Psoas muscle (tissue), 7 donors: ENCODE measurements at regions not wholly inside any gene's neighbourhood (a gene's known extent, or its start where the extent isn't known, plus 50 kb on each side); places are given as distances from the start of the nearest gene placed in this dataset.

Source experiments
- ATAC-seq, 4 donors: fragments of 200-7000 bp; cut with Tn5 transposase; one replicate each; pipeline ENCODE4 v1.9.1; 2020; ENCODE audit warnings: moderate library complexity in 3 of 4, mild to moderate bottlenecking in 2 of 4
- DNase-seq, 2 donors: peaks; one replicate each; pipeline ENCODE4 v3.0.0-alpha.2; 2020
- H3K27ac ChIP-seq: fragments of 200-600 bp; one replicate; pipeline ENCODE4 v1.8.0; 2022
- H3K27me3 ChIP-seq, 3 donors: fragments of 200-600 bp in 1 of 3; one replicate each; pipeline versions ENCODE4 v1.6.1 to v1.8.0; 2013 to 2022; ENCODE audit warnings: low read length in 2 of 3, mild to moderate bottlenecking in 2 of 3, moderate library complexity in 1 of 3; ENCODE audit not compliant: insufficient read depth in 3 of 3
- H3K36me3 ChIP-seq, 2 donors: fragments of 200-600 bp in 1 of 2; one replicate each; pipeline versions ENCODE4 v1.6.1 to v1.8.0; 2013 to 2022; ENCODE audit warnings: low read depth in 1 of 2, mild to moderate bottlenecking in 1 of 2, moderate library complexity in 1 of 2; ENCODE audit not compliant: insufficient read depth in 1 of 2
- H3K4me1 ChIP-seq: fragments of 200-600 bp; one replicate; pipeline ENCODE4 v1.8.0; 2022
- H3K4me3 ChIP-seq: fragments of 200-600 bp; one replicate; pipeline ENCODE4 v1.8.0; 2022; ENCODE audit warnings: mild to moderate bottlenecking
- H3K9me3 ChIP-seq: fragments of 200-600 bp; one replicate; pipeline ENCODE4 v1.8.0; 2022
- CTCF ChIP-seq: fragments of 200-600 bp; IDR thresholded peaks from one replicate; pipeline ENCODE4 v1.8.0; 2022; ENCODE audit warnings: antibody characterized with exemption
- WGBS, 3 donors: extraction: QIAGEN DNeasy Blood & Tissue Kit; methylation state at CpG; one replicate each; pipeline versions ENCODE4 v1.1.6 to v1.1.7; 2013; 5-methylcytosine and 5-hydroxymethylcytosine counted together
- intact Hi-C, 2 donors: fragments of 100-400 bp; cut with DNase I; formaldehyde crosslinking; loops; one replicate each; pipeline versions ENCODE4 v1.11.0 to v1.14.2; 2022
- donor health status: healthy with polysubstance abuse.
- donor health status: DM: no; HTN: no; CAD: no; lungs with moderate emphysema.
- donor health status: Bipolar disorder and iron deficiency.
- donor health status: healthy.
- donor health status: DM: yes; HTN: yes; CAD: no.
- donor health status: DM: no; HTN: no; CAD: no.
- donor health status: DM: yes; HTN: yes; CAD: no.

- DNase-seq (no peak), ATAC-seq (no peak)
- 88 to 94% (median 90%) methylated on average over 4 of the region's 4 CpGs for WGBS, 3 donors
- no peak for TF ChIP-seq CTCF
- Histone ChIP-seq H3K27ac (no peak overlapping the region), H3K27me3 (no peaks in the 10 kb centered on the region), H3K36me3 (no peaks in the 10 kb centered on the region), H3K4me3 (no peak overlapping the region), H3K4me1 (no peaks in the 10 kb centered on the region), H3K9me3 (no peaks in the 10 kb centered on the region)
- intact Hi-C loops, result no loop called here
Observed at GRCh38 chrX:7568597-7568996, 274.4 kb upstream of the VCX start.

GRCh38 chrX:7568130-7568529 lies 274.8 kb upstream of the VCX start:
- no peak for ATAC-seq
- no peaks in the 10 kb centered on the region for H3K4me1 ChIP-seq
- 60 to 72% (median 67%) methylated on average over 3 of the region's 3 CpGs for WGBS, 3 donors
- no peaks in the 10 kb centered on the region for H3K9me3 ChIP-seq
- H3K4me3 ChIP-seq, result no peak overlapping the region
- intact Hi-C loops, result no loop called here
- H3K36me3 ChIP-seq, result no peaks in the 10 kb centered on the region
- no peak for TF ChIP-seq CTCF
- no peak for DNase-seq
- no peaks in the 10 kb centered on the region for H3K27me3 ChIP-seq
- no peak overlapping the region for H3K27ac ChIP-seq

- Histone ChIP-seq H3K4me3 (no peak overlapping the region), H3K9me3 (no peaks in the 10 kb centered on the region), H3K27me3 (no peaks in the 10 kb centered on the region), H3K36me3 (no peaks in the 10 kb centered on the region), H3K27ac (no peak overlapping the region), H3K4me1 (no peaks in the 10 kb centered on the region)
- no peak for ATAC-seq
- no peak for DNase-seq
- intact Hi-C loops, result no loop called here
- no peak for TF ChIP-seq CTCF
- 38 to 59% (median 54%) methylated on average over 2 of the region's 2 CpGs for WGBS, 3 donors
Observed at GRCh38 chrX:7552760-7553159, 290.2 kb upstream of the VCX start.

- H3K36me3 ChIP-seq, result no peaks in the 10 kb centered on the region
- DNase-seq, result no peak
- H3K27ac ChIP-seq, result no peak overlapping the region
- intact Hi-C loops, result no loop called here
- no peak for TF ChIP-seq CTCF
- no peaks in the 10 kb centered on the region for H3K9me3 ChIP-seq
- H3K27me3 ChIP-seq, result no peaks in the 10 kb centered on the region
- H3K4me3 ChIP-seq, result no peak overlapping the region
- no peaks in the 10 kb centered on the region for H3K4me1 ChIP-seq
- no peak for ATAC-seq
- WGBS, 3 donors, result 96 to 99% (median 98%) methylated on average over 17 of the region's 17 CpGs
Observed at GRCh38 chrX:7546551-7547080, 296.4 kb upstream of the VCX start.

GRCh38 chrX:7545564-7545963 lies 297.4 kb upstream of the VCX start:
- DNase-seq (no peak), ATAC-seq (no peak)
- TF ChIP-seq CTCF, result no peak
- Histone ChIP-seq H3K27me3 (no peaks in the 10 kb centered on the region), H3K4me3 (no peak overlapping the region), H3K4me1 (no peaks in the 10 kb centered on the region), H3K36me3 (no peaks in the 10 kb centered on the region), H3K27ac (no peak overlapping the region), H3K9me3 (no peaks in the 10 kb centered on the region)
- WGBS, 3 donors, result 72 to 92% (median 91%) methylated on average over 1 of the region's 1 CpG
- intact Hi-C loops, result no loop called here
